GM21576 (cell line): ENCODE measurements at regions not wholly inside any gene's neighbourhood (a gene's known extent, or its start where the extent isn't known, plus 50 kb on each side); places are given as distances from the start of the nearest gene placed in this dataset.
"Not testable (repeated sequence)": the region's sequence is repeated elsewhere in the genome, so short reads cannot be mapped to it uniquely, and the experiment has no call there.

ENCODE experiments used
- ATAC-seq: cut with Tn5 transposase; IDR thresholded peaks from one replicate; pipeline ENCODE4 v1.9.1; 2021; ENCODE audit warnings: mild to moderate bottlenecking, moderate library complexity; ENCODE audit not compliant: unreplicated experiment

DNA sequence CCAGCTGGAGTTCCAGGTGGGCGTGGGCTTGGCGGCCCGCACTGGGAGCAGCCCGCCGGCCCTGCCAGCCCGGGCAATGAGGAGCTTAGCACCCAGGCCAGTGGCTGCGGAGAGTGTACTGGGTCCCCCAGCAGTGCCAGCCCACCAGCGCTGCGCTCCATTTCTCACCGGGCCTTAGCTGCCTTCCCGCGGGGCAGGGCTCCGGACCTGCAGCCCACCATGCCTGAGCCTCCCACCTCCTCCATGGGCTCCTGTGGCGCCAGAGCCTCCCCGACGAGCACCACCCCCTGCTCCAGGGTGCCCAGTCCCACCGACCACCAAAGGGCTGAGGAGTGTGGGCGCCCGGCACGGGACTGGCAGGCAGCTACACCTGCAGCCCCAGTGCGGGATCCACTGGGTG is 1075.3 kb downstream of the SI start:
- not testable (repeated sequence) for ATAC-seq

DNA sequence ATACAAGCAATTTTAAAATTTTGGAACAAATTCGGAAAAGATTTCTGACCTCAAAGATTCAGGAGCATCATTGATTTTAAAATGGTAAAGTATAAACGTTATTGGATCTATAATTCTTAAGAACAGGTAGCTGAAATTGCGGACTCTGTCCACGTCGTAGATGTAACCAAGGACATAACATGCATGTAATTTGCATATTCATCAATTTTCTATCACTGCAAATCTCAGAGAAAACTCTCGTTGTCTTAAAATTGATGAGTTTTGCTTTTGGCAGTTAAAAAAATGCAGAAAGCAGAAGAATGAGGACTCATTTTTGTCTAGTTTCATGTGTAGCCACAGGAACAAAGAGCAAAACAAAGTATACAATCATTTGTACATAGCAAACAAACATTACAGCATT is 1094.4 kb downstream of the SI start:
- no peak for ATAC-seq

DNA sequence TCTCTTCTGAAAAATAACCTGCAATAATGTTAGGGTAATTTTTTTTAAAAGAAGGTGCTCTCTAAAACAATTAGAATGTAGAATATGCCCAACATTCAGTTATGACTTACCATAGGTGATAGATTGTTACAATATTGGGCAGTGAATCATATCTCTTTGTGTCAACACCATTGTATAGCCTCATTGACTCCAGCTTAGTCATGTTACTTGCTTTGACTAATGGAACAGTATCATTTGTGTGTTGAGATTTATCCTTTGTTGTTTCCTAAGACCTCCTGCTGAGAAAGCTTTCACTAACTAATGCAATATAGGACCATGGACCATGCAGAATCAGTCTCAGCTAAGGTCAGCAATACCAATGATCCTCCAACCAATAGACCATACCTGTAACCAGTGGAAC is 1106.4 kb downstream of the SI start:
- ATAC-seq = no peak

GRCh38 chr3:163957072-163957471 is 1121.2 kb downstream of the SI start:
- no peak for ATAC-seq

DNA sequence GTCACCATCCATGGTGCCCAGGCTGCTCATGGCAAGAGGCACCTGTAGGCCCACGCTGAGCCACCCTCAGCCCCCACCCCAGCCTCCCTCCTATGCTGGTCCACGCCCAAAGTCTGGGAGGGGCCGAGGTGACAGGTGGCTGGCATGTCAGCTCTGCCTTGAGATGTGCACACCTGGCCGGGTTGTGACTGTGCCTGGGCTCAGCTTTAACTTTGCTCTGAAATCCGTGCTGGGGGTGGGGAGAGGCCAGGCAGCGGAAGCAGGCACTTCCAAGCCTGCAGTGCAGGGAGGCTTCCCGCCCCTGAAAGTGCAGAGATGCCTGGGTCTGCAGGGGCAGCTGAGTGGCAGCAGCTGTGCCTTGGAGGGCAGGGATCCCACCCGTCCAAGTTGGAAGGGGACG is 1124.8 kb downstream of the SI start:
- no peak for ATAC-seq

DNA sequence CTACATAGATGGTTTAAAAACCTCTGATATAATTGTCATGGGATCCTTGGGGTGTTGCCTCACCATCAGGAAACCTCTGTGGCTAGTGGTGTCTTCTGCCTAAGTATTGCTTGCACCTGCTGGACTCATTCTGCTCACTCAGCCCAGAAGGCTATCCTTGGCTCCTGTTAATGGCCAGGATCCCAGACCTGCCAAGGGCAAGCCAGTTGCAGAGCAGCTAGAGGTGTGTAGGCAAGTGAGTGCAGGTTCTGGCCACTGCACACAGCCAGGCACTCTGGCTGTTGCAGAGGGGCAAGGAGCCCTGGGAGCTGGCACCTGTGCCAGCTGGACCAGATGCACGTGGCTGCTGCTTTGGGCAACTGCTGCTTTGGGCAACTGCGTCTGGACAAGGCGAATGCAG is 1125.8 kb downstream of the SI start:
- ATAC-seq = no peak

- ATAC-seq = no peak
Observed at GRCh38 chr3:163951397-163951987, 1126.8 kb downstream of the SI start.

DNA sequence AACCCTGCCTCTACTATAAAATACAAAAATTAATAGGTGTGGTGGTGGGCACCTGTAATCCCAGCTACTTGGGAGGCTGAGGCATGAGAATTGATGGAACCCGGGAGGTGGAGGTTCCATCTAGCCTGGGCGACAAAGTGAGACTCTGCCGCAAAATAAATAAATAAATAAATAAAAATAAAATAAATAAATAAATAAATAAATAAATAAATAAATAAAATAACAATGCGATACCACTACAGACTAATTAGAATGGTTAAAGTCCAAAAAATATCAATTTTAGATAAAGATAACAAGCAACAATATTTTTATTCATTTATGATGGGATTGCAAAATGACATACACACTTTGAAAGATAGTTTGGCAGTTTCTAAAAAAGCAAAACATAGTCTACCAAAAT is 1131.5 kb downstream of the SI start:
- no peak for ATAC-seq

- no peak for ATAC-seq
Observed at GRCh38 chr3:163943664-163944063, 1134.6 kb downstream of the SI start.

DNA sequence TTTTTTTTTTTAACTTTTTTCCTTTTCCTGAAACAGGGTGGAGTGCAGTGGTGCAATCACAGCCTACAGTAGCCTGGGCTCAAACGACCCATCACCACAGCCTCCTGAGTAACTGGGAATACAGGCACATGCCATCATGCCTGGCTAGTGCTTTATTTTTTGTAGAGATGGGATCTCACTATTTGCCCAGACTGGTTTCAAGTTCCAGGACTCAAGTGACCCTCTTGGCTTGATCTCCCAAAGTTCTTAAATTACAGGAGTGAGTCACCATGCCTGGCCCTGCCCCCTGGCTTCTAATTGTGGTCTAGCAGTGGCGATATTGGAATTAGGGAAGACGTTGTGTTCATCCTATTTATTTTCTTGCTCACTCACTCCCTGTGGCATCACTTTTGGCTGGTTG is 1138.4 kb downstream of the SI start:
- no peak for ATAC-seq

- no peak for ATAC-seq
Observed at GRCh38 chr3:163936543-163936942, 1141.8 kb downstream of the SI start.

DNA sequence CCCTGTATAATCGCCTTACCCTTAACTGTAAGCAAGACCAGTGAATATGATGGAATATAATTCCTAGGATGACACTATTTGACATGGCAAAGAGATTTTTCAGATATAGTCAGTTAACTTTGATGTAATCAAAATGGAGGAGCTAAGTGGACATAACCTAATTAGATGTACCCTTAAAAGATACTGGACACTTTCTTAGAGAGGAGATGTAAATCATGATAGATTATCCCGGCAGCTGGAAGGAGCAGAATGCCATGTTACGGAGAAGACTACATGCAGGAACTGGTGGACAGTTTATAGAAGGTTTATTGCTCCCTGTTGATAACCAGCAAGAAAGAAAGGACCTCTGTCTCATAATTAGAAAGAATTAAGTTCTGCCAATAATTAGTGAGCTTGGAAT is 1142.9 kb downstream of the SI start:
- no peak for ATAC-seq

DNA sequence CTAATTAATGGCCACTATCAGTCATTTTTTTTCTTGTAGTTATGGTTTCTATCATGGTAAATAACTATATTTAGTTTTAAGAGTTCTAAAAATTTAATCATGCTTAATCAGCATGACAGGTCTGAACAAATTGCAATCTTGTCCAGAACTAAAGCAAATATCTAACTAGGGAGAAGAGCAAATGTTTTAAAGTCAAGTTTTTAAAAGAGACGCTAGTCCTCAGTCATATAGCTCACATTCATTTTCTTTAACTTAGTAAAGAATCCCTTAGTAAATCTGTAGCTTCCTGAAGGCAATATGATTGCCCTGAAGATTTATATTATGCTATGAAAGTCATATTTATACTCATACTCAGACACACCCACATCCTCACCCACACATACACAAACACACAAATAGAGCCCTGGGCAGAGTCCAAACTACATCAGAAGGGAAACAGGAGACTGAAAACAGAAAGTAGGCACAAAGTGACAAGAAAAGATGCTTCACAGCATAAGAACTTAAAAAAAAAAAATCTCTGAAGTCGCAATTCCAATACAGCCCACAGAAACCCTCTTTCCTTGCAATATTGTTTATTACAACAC is 1149.1 kb downstream of the SI start:
- ATAC-seq = no peak

DNA sequence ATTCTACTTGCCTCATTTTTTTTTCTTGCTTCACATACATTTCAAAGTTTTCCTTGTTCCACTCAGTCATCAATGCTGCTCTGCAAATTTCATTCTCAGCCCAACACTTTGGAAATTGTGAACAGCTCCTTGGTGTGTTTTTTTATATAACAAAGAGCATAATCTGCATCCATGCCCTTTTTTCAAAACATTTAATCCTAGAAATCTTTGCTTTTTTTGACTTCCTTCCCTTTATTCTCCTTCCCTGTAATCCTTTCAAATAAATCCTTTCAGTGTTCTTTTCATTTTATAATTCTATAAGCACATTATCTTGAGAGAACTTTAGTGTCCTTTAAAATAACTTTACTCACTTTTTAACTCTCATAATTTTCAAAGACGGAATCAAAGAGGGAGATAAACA is 1150.8 kb downstream of the SI start:
- no peak for ATAC-seq

- no peak for ATAC-seq
Observed at GRCh38 chr3:163924600-163924999, 1153.7 kb downstream of the SI start.

GRCh38 chr3:163919154-163919553 is 1159.1 kb downstream of the SI start:
- ATAC-seq = no peak

GRCh38 chr3:163916596-163917560 is 1161.4 kb downstream of the SI start:
- ATAC-seq = no peak

DNA sequence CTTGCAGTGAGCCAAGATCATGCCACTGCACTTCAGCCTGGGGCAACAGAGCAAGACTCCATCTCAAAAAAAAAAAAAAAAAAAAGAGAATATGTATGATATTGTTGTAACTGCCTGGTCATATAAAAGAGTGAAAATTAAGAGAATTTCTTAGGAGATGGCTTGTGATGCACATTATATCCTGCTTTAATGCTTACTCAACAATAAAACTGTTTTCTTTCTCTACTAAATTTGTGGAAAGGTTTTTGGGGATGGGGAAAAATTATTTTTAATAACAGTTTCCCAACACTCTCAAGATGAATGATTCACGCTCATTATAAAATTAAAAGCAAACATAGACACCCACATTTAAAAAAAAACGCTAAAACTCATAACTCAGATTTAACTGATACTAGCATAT is 1163.0 kb downstream of the SI start:
- ATAC-seq = no peak

- ATAC-seq = no peak
Observed at GRCh38 chr3:163914567-163914966, 1163.7 kb downstream of the SI start.

GRCh38 chr3:163891771-163892170 is 1186.5 kb downstream of the SI start:
- ATAC-seq = no peak

DNA sequence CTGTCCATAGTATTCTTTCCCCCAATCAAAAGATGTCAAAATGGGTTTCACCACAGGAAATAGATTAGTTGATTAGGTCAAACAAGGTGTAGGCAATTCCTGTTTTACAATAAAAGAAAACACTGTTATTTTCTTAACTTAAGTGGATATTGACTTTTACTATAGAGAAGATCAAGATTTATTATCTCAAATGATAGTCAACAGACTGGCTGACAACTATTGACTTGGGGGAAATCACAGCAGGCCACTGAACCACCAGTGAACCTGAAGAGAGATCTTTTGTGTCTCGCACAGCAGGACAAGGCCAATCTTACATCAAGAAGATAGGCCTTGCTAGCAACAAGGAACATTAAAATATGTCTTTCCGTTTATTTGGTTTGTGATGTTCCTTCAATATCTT is 1187.6 kb downstream of the SI start:
- ATAC-seq = no peak

GRCh38 chr3:163879172-163879571 is 1199.1 kb downstream of the SI start:
- ATAC-seq = no peak
